Chondrocyte (in vitro differentiated cells): ENCODE measurements at regions not wholly inside any gene's neighbourhood (a gene's known extent, or its start where the extent isn't known, plus 50 kb on each side); places are given as distances from the start of the nearest gene placed in this dataset.

ENCODE experiments used
- DNase-seq: peaks from one replicate; pipeline ENCODE4 v3.0.0; 2021; ENCODE audit warnings: mixed read lengths, low spot score
- H3K27ac Mint-ChIP-seq: one replicate; pipeline ENCODE4 v1.8.0; 2021; ENCODE audit warnings: mild to moderate bottlenecking, moderate library complexity, mixed read lengths; ENCODE audit not compliant: unreplicated experiment
- H3K27me3 Mint-ChIP-seq: 2 replicates; pipeline ENCODE4 v1.8.0; 2021; ENCODE audit warnings: low read depth, mixed read lengths
- H3K36me3 Mint-ChIP-seq: 2 replicates; pipeline ENCODE4 v1.8.0; 2021; ENCODE audit warnings: low read depth, mixed read lengths
- H3K4me1 Mint-ChIP-seq: 2 replicates; pipeline ENCODE4 v1.8.0; 2021; ENCODE audit warnings: low read depth, mild to moderate bottlenecking, mixed read lengths
- H3K4me3 Mint-ChIP-seq: one replicate; pipeline ENCODE4 v1.8.0; 2021; ENCODE audit warnings: mild to moderate bottlenecking, moderate library complexity, mixed read lengths; ENCODE audit not compliant: unreplicated experiment
- H3K9me3 Mint-ChIP-seq: 2 replicates; pipeline ENCODE4 v1.8.0; 2021; ENCODE audit warnings: low read depth, mixed read lengths
- CTCF ChIP-seq: fragments of 200-600 bp; sonication (generic); IDR thresholded peaks from 2 replicates; pipeline ENCODE4 v1.5.0; 2021; ENCODE audit warnings: antibody characterized with exemption, mild to moderate bottlenecking, moderate library complexity

- no peak overlapping the region for H3K27ac Mint-ChIP-seq
- no peaks in the 10 kb centered on the region for H3K27me3 Mint-ChIP-seq
- peaks cover 39% of the 10 kb centered on the region for H3K4me1 Mint-ChIP-seq
- H3K36me3 Mint-ChIP-seq: peaks cover 5% of the 10 kb centered on the region
- TF ChIP-seq CTCF: no peak
- H3K9me3 Mint-ChIP-seq: peaks cover 19% of the 10 kb centered on the region
- no peak overlapping the region for H3K4me3 Mint-ChIP-seq
- DNase-seq: no peak
Observed at GRCh38 chr5:56420323-56420722, 187.2 kb upstream of the ANKRD55 start.

GRCh38 chr5:56419667-56420066, 186.5 kb upstream of the ANKRD55 start:
- H3K27me3 Mint-ChIP-seq: no peaks in the 10 kb centered on the region
- H3K4me1 Mint-ChIP-seq: peaks cover 43% of the 10 kb centered on the region

GRCh38 chr5:56415356-56415765, 182.2 kb upstream of the ANKRD55 start:
- no peak overlapping the region for H3K4me3 Mint-ChIP-seq
- H3K4me1 Mint-ChIP-seq: peaks cover 41% of the 10 kb centered on the region
- no peak for DNase-seq
- no peaks in the 10 kb centered on the region for H3K27me3 Mint-ChIP-seq
- peak overlapping the region; percentile 57 for H3K27ac Mint-ChIP-seq
- H3K36me3 Mint-ChIP-seq: peaks cover 1% of the 10 kb centered on the region
- no peak for TF ChIP-seq CTCF
- peaks cover 10% of the 10 kb centered on the region for H3K9me3 Mint-ChIP-seq

More at GRCh38 chr5:56419667-56420066, 186.5 kb upstream of the ANKRD55 start:
- H3K36me3 Mint-ChIP-seq: peaks cover 4% of the 10 kb centered on the region
- no peak for DNase-seq
- H3K4me3 Mint-ChIP-seq: no peak overlapping the region
- H3K9me3 Mint-ChIP-seq: peaks cover 19% of the 10 kb centered on the region
- H3K27ac Mint-ChIP-seq: no peak overlapping the region
- no peak for TF ChIP-seq CTCF

GRCh38 chr5:56414066-56414465, 180.9 kb upstream of the ANKRD55 start:
- H3K4me3 Mint-ChIP-seq: no peak overlapping the region
- TF ChIP-seq CTCF: no peak
- H3K4me1 Mint-ChIP-seq: peaks cover 48% of the 10 kb centered on the region
- H3K27ac Mint-ChIP-seq: no peak overlapping the region
- DNase-seq: no peak
- no peaks in the 10 kb centered on the region for H3K36me3 Mint-ChIP-seq
- no peaks in the 10 kb centered on the region for H3K27me3 Mint-ChIP-seq
- H3K9me3 Mint-ChIP-seq: peaks cover 2% of the 10 kb centered on the region

- no peak overlapping the region for H3K4me3 Mint-ChIP-seq
- TF ChIP-seq CTCF: no peak
- H3K36me3 Mint-ChIP-seq: no peaks in the 10 kb centered on the region
- no peaks in the 10 kb centered on the region for H3K27me3 Mint-ChIP-seq
- H3K27ac Mint-ChIP-seq: no peak overlapping the region
- H3K4me1 Mint-ChIP-seq: peaks cover 49% of the 10 kb centered on the region
- no peak for DNase-seq
- H3K9me3 Mint-ChIP-seq: no peaks in the 10 kb centered on the region
Observed at GRCh38 chr5:56413546-56413945, 180.4 kb upstream of the ANKRD55 start.
